H1 (cell line): ENCODE measurements at regions not wholly inside any gene's neighbourhood (a gene's known extent, or its start where the extent isn't known, plus 50 kb on each side); places are given as distances from the start of the nearest gene placed in this dataset.

Source experiments
- TF ChIP-seq, protein P1 (sequence below): fragments of 300-600 bp; sonication (generic); IDR thresholded peaks from 2 replicates; pipeline ENCODE4 v1.7.1; 2012; ENCODE audit warnings: low read length, moderate library complexity, mild to moderate bottlenecking, inconsistent platforms; ENCODE audit not compliant: insufficient replicate concordance

DNA sequence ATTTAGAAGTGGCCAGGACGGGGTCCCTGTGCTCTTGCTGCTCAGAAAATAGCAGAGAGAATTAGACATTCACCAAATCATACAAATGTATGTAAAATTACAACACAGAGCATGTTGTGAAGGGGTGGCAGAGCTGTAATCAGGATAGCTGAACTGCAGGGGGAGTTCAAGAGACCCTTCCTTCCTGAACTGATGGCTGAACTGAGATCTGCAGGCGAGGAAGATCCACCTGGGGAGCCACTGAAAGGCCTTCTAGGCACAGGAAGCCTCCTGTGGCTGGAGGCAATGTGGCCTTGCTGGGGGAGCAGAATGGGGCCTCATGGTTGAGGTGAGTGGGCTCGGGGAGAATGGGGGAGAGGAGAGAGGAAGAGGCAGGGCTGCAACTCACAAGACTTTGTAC is 216.5 kb downstream of the PRDM2 start (continued):
- TF ChIP-seq, protein P1, sequence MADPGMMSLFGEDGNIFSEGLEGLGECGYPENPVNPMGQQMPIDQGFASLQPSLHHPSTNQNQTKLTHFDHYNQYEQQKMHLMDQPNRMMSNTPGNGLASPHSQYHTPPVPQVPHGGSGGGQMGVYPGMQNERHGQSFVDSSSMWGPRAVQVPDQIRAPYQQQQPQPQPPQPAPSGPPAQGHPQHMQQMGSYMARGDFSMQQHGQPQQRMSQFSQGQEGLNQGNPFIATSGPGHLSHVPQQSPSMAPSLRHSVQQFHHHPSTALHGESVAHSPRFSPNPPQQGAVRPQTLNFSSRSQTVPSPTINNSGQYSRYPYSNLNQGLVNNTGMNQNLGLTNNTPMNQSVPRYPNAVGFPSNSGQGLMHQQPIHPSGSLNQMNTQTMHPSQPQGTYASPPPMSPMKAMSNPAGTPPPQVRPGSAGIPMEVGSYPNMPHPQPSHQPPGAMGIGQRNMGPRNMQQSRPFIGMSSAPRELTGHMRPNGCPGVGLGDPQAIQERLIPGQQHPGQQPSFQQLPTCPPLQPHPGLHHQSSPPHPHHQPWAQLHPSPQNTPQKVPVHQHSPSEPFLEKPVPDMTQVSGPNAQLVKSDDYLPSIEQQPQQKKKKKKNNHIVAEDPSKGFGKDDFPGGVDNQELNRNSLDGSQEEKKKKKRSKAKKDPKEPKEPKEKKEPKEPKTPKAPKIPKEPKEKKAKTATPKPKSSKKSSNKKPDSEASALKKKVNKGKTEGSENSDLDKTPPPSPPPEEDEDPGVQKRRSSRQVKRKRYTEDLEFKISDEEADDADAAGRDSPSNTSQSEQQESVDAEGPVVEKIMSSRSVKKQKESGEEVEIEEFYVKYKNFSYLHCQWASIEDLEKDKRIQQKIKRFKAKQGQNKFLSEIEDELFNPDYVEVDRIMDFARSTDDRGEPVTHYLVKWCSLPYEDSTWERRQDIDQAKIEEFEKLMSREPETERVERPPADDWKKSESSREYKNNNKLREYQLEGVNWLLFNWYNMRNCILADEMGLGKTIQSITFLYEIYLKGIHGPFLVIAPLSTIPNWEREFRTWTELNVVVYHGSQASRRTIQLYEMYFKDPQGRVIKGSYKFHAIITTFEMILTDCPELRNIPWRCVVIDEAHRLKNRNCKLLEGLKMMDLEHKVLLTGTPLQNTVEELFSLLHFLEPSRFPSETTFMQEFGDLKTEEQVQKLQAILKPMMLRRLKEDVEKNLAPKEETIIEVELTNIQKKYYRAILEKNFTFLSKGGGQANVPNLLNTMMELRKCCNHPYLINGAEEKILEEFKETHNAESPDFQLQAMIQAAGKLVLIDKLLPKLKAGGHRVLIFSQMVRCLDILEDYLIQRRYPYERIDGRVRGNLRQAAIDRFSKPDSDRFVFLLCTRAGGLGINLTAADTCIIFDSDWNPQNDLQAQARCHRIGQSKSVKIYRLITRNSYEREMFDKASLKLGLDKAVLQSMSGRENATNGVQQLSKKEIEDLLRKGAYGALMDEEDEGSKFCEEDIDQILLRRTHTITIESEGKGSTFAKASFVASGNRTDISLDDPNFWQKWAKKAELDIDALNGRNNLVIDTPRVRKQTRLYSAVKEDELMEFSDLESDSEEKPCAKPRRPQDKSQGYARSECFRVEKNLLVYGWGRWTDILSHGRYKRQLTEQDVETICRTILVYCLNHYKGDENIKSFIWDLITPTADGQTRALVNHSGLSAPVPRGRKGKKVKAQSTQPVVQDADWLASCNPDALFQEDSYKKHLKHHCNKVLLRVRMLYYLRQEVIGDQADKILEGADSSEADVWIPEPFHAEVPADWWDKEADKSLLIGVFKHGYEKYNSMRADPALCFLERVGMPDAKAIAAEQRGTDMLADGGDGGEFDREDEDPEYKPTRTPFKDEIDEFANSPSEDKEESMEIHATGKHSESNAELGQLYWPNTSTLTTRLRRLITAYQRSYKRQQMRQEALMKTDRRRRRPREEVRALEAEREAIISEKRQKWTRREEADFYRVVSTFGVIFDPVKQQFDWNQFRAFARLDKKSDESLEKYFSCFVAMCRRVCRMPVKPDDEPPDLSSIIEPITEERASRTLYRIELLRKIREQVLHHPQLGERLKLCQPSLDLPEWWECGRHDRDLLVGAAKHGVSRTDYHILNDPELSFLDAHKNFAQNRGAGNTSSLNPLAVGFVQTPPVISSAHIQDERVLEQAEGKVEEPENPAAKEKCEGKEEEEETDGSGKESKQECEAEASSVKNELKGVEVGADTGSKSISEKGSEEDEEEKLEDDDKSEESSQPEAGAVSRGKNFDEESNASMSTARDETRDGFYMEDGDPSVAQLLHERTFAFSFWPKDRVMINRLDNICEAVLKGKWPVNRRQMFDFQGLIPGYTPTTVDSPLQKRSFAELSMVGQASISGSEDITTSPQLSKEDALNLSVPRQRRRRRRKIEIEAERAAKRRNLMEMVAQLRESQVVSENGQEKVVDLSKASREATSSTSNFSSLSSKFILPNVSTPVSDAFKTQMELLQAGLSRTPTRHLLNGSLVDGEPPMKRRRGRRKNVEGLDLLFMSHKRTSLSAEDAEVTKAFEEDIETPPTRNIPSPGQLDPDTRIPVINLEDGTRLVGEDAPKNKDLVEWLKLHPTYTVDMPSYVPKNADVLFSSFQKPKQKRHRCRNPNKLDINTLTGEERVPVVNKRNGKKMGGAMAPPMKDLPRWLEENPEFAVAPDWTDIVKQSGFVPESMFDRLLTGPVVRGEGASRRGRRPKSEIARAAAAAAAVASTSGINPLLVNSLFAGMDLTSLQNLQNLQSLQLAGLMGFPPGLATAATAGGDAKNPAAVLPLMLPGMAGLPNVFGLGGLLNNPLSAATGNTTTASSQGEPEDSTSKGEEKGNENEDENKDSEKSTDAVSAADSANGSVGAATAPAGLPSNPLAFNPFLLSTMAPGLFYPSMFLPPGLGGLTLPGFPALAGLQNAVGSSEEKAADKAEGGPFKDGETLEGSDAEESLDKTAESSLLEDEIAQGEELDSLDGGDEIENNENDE = no peak
